Activated CD4-positive, alpha-beta T cell treated with anti-CD3 and anti-CD28 coated beads, Interleukin-2, Interleukin-4, amounts not matched to agents 100 ng/mL and 50 ng/mL, durations not matched to agents 16 hours and 8 hours (primary cell): ENCODE measurements at regions not wholly inside any gene's neighbourhood (a gene's known extent, or its start where the extent isn't known, plus 50 kb on each side); places are given as distances from the start of the nearest gene placed in this dataset.

Experiments
- DNase-seq: peaks from one replicate; pipeline ENCODE4 v3.0.0-alpha.2; 2020; ENCODE audit warnings: low spot score

GRCh38 chr4:19888587-19888986 is 363.1 kb upstream of the SLIT2 start:
- no peak for DNase-seq

GRCh38 chr4:19883841-19884240 is 367.9 kb upstream of the SLIT2 start:
- DNase-seq, result no peak

DNA sequence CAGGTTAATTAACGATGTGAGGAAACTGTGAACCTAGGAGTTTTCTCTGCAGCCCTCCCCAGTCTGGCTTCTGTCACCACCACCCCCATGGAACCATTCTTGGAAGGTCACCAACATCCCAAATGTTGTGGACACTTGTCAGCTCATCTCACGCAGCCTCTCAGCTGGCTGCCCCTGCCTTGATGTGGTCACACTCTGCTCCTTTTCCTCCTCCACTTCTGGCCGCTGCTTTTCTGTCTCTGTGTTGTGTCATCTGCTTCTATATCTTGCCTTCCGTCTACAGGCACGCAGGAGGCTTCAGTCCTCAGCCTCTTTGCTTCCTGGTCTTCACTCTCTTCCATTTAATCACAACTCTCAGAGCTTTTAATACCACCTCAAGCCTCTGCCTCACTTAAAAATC is 371.5 kb upstream of the SLIT2 start:
- no peak for DNase-seq

DNA sequence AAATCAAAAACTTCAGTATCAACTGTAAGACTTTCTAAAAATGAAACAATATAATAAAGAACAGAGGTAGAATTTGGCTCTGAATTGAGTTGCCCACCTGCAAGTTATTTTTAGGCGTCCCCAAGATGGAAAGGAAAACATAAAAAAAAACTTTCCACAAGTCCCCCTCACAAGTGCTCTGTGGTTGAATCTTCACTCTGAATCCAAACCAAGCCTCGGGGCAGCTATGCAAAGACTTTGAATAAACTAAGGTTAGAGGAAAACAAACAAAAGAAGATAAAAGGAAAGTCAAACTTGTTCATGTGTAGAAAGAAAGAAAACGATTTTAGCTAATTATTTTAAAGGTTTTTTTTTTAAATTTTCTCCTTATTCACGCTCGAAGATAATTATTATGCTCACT is 372.4 kb upstream of the SLIT2 start:
- DNase-seq, result no peak

DNA sequence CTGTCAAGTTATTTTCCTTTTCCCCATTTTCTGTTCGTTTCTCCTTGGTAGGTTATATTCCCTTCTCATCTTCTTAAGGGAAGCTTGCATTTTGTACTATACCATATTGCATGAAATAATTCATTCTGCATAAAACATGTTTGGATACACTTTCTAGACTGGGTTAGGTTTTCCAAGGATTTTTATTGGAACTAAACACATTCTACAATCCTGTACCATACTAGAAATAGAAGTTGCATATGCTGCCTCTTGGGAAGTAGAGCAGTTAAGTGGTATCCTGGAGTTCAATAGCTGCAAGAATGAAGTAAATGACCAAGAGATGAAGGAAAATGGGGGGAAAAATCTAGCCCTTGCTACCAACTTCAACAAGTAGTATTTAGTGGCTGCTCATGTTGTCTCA is 393.7 kb upstream of the SLIT2 start:
- no peak for DNase-seq

DNA sequence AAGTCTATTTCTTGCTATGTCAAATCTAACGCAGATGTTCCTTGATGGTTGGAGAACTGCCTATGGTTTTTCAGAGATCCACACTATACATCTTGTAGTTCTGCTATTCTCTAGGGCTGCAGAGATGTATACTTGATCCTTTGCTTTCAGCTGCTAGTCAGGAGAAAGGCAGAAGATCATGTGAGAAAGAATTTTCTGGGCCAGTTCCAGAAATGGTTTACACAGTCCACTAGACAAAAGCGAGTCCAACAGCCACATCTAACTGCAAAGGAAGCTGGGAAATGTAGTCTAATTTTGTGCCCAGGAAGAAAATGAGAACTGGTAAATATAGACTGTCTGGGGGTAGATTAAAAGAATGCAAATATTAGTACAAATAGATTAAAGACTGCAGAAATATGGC is 394.3 kb upstream of the SLIT2 start:
- no peak for DNase-seq

DNA sequence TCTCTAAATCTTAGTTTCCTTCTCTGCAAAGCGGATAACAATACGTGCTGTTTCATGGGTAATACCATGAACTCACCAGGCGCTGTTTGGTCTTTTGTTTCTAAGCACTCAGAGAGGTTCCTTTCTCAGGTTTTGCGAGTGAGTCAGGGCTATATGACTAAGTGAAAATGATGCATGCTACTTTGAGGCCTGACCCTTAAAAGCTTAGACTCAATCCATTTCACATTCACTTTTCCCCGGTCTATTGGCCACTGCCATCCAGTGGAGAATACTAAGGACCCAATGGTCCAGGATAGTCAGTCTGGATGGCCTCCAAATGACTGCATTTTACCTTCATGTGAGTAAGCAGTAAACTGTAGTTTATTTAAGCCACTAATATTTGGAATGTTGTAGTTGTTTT is 400.8 kb upstream of the SLIT2 start:
- DNase-seq, result no peak

- no peak for DNase-seq
Observed at GRCh38 chr4:19844446-19844845, 407.3 kb upstream of the SLIT2 start.

DNA sequence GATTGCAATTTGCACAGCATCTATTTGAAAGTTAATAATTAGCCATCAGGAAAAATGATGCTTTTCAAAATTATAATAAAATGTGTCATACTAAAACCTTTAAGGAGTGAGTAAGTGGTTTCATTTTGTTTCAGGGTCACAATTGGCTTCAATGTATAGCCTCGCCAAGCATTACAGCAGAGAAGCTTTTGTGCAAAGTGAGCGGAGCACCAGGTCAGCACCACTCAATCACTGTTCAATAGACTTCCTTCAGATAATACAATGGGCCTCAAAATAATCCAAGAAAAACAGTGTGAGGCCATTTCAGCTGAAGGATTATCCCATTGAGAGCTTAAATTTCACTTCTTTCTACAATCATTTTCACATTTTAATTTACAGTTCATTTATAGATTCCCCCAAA is 409.2 kb upstream of the SLIT2 start:
- DNase-seq, result no peak

GRCh38 chr4:19838858-19839257 is 412.8 kb upstream of the SLIT2 start:
- no peak for DNase-seq

DNA sequence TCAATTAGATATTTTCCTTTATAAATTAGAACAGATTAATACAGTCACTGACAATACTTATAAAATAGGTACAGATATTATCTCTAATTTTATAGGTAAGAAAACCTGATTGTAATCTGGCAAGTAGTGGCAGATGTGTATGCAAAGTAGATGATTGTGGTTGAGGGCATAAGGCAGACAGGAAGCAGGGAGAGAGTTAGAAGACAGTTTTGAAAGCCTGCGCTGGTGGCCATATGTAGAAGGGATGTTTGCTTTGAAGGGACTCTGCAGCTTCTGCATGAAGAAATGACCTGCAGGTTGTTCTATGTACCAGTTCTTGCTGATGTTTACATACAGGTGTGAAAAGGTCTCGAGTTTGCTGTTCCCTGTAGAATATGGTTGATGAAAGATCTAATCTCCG is 416.3 kb upstream of the SLIT2 start:
- no peak for DNase-seq

GRCh38 chr4:19832411-19832810 is 419.3 kb upstream of the SLIT2 start:
- no peak for DNase-seq

- DNase-seq, result no peak
Observed at GRCh38 chr4:19831644-19832285, 419.9 kb upstream of the SLIT2 start.

DNA sequence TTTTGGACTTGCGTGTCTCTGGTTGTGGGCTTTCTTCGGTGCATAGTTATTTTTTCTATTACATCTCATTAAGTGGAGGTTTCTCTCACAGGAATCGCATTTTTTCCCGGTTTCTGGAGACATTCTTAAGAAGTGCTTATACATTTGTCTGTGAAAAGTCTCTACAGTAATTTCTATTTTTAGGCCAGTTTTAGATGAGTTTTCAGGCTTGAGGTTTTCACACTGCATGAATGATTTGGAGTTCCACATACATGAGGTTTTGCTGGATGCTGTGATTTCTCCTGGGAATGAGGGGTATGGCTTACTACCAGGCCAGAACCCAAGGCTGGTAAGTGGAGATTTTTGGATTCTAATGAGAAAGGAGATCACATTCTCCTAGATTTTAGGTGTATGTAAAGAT is 422.6 kb upstream of the SLIT2 start:
- DNase-seq, result no peak

DNA sequence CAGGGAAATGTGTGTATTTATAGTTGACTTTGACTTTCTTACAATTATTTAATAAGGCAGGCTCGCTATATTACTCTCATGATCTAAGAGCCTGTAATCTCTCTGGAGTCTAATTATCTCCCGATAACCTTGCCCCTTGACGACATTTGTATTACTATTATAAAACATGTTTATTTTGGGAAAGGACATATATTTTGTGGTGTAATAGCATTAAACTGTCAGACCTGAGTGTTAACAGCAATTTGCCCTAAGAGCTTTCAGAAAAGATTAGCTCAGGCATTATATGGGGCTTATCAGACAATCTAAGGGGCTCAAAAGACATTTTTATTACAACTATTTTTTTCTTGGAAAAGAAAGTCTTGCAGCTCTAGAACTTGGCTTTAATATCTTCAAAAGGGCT is 427.9 kb upstream of the SLIT2 start:
- no peak for DNase-seq

GRCh38 chr4:19819737-19820136 is 432.0 kb upstream of the SLIT2 start:
- DNase-seq, result no peak

GRCh38 chr4:19809989-19810388 is 441.7 kb upstream of the SLIT2 start:
- DNase-seq, result no peak

GRCh38 chr4:19807505-19807904 is 444.2 kb upstream of the SLIT2 start:
- DNase-seq, result no peak

DNA sequence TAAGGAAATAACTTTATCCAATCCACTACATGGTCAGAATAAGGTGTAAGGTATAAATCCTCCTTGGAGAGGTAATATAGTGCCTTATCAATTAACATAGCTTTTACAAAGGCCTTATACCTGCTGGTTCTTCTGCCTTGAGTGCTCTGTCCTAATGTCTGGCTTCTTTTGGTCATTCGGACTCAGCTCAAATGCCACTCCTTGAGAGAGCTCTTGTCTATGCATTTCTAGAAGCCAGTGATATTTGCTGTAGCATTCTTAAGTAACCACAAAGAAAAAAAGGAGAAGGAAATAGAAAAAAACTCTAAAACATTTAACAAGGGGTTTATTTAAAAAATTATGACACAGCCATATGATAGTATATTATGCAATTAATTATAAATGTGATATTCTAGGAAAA is 444.8 kb upstream of the SLIT2 start:
- DNase-seq, result no peak

GRCh38 chr4:19803406-19803805 is 448.3 kb upstream of the SLIT2 start:
- DNase-seq, result no peak

DNA sequence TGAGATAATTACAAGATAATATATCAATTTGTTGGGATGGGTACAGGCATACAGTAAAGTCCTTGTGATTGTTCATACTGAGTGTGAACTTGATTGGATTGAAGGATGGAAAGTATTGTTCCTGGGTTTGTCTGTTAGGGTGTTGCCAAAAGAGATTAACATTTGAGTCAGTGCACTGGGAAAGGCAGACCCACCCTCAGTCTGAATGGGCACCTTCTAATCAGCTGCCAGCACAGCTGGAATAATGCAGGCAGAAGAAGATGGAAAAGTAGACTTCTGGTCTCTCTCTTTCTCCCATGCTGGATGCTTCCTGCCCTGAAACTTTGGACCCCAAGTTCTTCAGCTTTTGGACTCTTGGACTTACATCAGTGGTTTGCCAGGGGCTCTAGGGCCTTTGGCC is 457.9 kb upstream of the SLIT2 start:
- DNase-seq, result no peak

DNA sequence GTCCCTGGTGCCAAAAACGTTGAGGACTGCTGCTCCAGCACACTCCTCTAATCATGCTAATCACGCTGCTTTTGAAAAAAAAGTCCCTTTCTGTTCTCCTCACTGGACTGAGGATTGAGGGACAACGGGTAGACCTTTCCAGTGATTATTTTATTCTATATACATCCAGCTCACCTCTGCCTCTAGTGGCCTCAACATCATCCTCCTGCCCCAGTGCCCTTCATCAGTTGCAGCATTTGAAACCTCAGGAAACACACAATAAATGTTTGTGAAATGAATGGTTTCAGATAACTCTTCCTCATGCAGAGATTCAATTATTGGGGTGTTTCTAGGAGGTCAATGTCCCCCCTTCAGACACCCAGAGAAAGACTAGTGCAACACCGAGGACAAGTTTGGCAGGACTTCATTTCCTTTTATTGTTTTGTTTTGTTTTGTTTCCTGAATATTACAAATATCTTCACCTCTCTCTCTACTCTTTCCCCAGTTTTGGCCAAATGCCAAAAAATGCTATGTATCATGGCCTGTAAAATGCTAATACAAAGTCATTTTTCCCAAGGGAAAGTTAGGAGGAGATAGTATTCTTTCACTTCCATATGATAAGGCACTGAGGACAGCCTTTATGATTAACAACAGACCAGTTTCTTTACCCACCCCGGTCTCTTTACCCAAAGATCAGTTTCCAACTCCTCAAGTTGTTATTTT is 460.1 kb upstream of the SLIT2 start:
- no peak for DNase-seq

- DNase-seq, result no peak
Observed at GRCh38 chr4:19786616-19787015, 465.1 kb upstream of the SLIT2 start.

DNA sequence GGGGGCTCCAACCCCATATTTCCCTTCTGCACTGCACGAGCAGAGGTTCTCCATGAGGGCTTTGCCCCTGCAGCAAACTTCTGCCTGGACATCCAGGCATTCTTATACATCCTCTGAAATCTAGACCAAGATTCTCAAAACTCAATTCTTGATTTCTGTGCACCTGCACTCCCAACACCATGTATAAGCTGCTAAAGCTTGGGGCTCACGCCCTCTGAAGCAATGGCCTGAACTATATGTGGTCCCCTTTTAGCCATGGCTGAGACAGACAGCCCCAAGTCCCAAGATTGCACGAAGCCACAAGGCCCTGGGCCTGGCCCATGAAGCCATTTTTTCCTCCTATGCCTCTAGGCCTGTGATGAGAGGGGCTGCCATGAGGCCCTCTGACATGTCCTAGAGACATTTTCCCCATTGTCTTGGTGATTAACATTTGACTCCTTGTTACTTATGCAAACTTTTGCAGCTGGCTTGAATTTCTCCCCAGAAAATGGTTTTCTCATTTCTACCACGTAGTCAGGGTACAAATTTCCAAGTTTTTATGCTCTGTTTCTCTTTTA is 468.0 kb upstream of the SLIT2 start:
- no peak for DNase-seq
